GM23338 (cell line): ENCODE measurements at regions not wholly inside any gene's neighbourhood (a gene's known extent, or its start where the extent isn't known, plus 50 kb on each side); places are given as distances from the start of the nearest gene placed in this dataset.

ENCODE experiments used
- ATAC-seq: fragments of 200-7000 bp; cut with Tn5 transposase; 3 replicates; pipeline ENCODE4 v1.9.1; 2020
- DNase-seq: peaks from one replicate; pipeline ENCODE4 v3.0.0-alpha.2; 2015; ENCODE audit warnings: low spot score
- H2AFZ ChIP-seq: fragments of 200-600 bp; sonication (generic); 2 replicates; pipeline ENCODE4 v1.8.0; 2016; ENCODE audit warnings: antibody characterized with exemption, mild to moderate bottlenecking, moderate library complexity
- H3F3A ChIP-seq: fragments of 200-600 bp; sonication (generic); replicated peaks from 2 replicates; pipeline ENCODE4 v1.8.0; 2017; ENCODE audit warnings: antibody characterized with exemption, mixed run types, low read depth
- H3K27ac ChIP-seq: fragments of 200-600 bp; sonication (generic); 2 replicates; pipeline ENCODE4 v1.6.1; 2016; ENCODE audit warnings: low read depth
- H3K27me3 ChIP-seq: fragments of 200-600 bp; sonication (generic); 2 replicates; pipeline ENCODE4 v1.8.0; 2016; ENCODE audit warnings: mild to moderate bottlenecking, mixed run types, moderate library complexity; ENCODE audit not compliant: insufficient read depth
- H3K36me3 ChIP-seq: fragments of 200-600 bp; sonication (generic); 2 replicates; pipeline ENCODE4 v1.8.0; 2016; ENCODE audit warnings: mild to moderate bottlenecking; ENCODE audit not compliant: insufficient read depth
- H3K4me1 ChIP-seq: fragments of 200-600 bp; sonication (generic); 2 replicates; pipeline ENCODE4 v1.8.0; 2016; ENCODE audit warnings: mild to moderate bottlenecking, moderate library complexity; ENCODE audit not compliant: insufficient read depth
- H3K4me2 ChIP-seq: fragments of 200-600 bp; sonication (generic); 2 replicates; pipeline ENCODE4 v1.7.1; 2017; ENCODE audit warnings: mixed run types
- H3K4me3 ChIP-seq: fragments of 200-600 bp; sonication (generic); 2 replicates; pipeline ENCODE4 v1.6.1; 2016; ENCODE audit warnings: mixed run types
- H3K79me2 ChIP-seq: fragments of 200-600 bp; sonication (generic); replicated peaks from 2 replicates; pipeline ENCODE4 v1.8.0; 2017; ENCODE audit warnings: mild to moderate bottlenecking; ENCODE audit not compliant: insufficient read depth
- H3K9me2 ChIP-seq: fragments of 200-600 bp; sonication (generic); 2 replicates; pipeline ENCODE4 v1.8.0; 2017; ENCODE audit not compliant: insufficient read depth
- H4K20me1 ChIP-seq: fragments of 200-600 bp; sonication (generic); replicated peaks from 2 replicates; pipeline ENCODE4 v1.8.0; 2017; ENCODE audit warnings: mild to moderate bottlenecking; ENCODE audit not compliant: insufficient read depth
- H3K27ac Mint-ChIP-seq: 2 replicates; pipeline ENCODE4 v1.8.0; 2020; ENCODE audit warnings: inconsistent platforms, mild to moderate bottlenecking, moderate library complexity, mixed read lengths
- H3K27me3 Mint-ChIP-seq: 3 replicates; pipeline ENCODE4 v1.8.0; 2022; ENCODE audit warnings: low read depth, mild to moderate bottlenecking, moderate library complexity, mixed read lengths, inconsistent platforms; ENCODE audit not compliant: insufficient read depth, poor library complexity
- H3K36me3 Mint-ChIP-seq: 3 replicates; pipeline ENCODE4 v1.8.0; 2021; ENCODE audit warnings: low read depth, mild to moderate bottlenecking, inconsistent platforms, moderate library complexity, mixed read lengths
- H3K4me1 Mint-ChIP-seq: 3 replicates; pipeline ENCODE4 v1.8.0; 2020; ENCODE audit warnings: mild to moderate bottlenecking, inconsistent platforms, mixed read lengths
- H3K4me3 Mint-ChIP-seq: 3 replicates; pipeline ENCODE4 v1.8.0; 2021; ENCODE audit warnings: moderate library complexity, mild to moderate bottlenecking, inconsistent platforms, mixed read lengths
- H3K9me3 Mint-ChIP-seq: 3 replicates; pipeline ENCODE4 v1.8.0; 2020; ENCODE audit warnings: moderate library complexity, mild to moderate bottlenecking, inconsistent platforms, mixed read lengths
- EZH2 ChIP-seq: fragments of 200-600 bp; sonication (generic); IDR thresholded peaks from one replicate; pipeline ENCODE4 v1.8.0; 2017; ENCODE audit warnings: antibody characterized with exemption, mild to moderate bottlenecking, low read depth; ENCODE audit not compliant: unreplicated experiment
- EZH2phosphoT487 ChIP-seq: fragments of 200-600 bp; sonication (generic); IDR thresholded peaks from one replicate; pipeline ENCODE4 v1.8.1; 2018; ENCODE audit warnings: antibody characterized with exemption; ENCODE audit not compliant: unreplicated experiment
- POLR2AphosphoS5 ChIP-seq: IDR thresholded peaks from 2 replicates; pipeline ENCODE4 v1.6.1; 2016; ENCODE audit warnings: antibody characterized with exemption, low read depth
- REST ChIP-seq: IDR thresholded peaks from one replicate; pipeline ENCODE4 v1.6.1; 2018; ENCODE audit warnings: antibody characterized with exemption; ENCODE audit not compliant: unreplicated experiment
- STAT1 ChIP-seq: IDR thresholded peaks from one replicate; pipeline ENCODE4 v1.6.1; 2016; ENCODE audit warnings: antibody characterized with exemption; ENCODE audit not compliant: unreplicated experiment
- ZNF331 ChIP-seq: fragments of 250-450 bp; sonication (Bioruptor Pico); IDR thresholded peaks from 2 replicates; pipeline ENCODE4 v1.5.0; 2020; ENCODE audit warnings: low read depth, mild to moderate bottlenecking, moderate library complexity
- TF ChIP-seq, protein P1 (sequence below): fragments of 250-450 bp; sonication (Bioruptor Pico); IDR thresholded peaks from 2 replicates; pipeline ENCODE4 v1.5.0; 2020; ENCODE audit warnings: mild to moderate bottlenecking, moderate library complexity
- TF ChIP-seq, protein P2 (sequence below): IDR thresholded peaks from 2 replicates; pipeline ENCODE4 v1.6.1; 2016; ENCODE audit warnings: antibody characterized with exemption

GRCh38 chr1:172811694-172812093 is 152.8 kb downstream of the FASLG start (continued):
- TF ChIP-seq, protein P1, sequence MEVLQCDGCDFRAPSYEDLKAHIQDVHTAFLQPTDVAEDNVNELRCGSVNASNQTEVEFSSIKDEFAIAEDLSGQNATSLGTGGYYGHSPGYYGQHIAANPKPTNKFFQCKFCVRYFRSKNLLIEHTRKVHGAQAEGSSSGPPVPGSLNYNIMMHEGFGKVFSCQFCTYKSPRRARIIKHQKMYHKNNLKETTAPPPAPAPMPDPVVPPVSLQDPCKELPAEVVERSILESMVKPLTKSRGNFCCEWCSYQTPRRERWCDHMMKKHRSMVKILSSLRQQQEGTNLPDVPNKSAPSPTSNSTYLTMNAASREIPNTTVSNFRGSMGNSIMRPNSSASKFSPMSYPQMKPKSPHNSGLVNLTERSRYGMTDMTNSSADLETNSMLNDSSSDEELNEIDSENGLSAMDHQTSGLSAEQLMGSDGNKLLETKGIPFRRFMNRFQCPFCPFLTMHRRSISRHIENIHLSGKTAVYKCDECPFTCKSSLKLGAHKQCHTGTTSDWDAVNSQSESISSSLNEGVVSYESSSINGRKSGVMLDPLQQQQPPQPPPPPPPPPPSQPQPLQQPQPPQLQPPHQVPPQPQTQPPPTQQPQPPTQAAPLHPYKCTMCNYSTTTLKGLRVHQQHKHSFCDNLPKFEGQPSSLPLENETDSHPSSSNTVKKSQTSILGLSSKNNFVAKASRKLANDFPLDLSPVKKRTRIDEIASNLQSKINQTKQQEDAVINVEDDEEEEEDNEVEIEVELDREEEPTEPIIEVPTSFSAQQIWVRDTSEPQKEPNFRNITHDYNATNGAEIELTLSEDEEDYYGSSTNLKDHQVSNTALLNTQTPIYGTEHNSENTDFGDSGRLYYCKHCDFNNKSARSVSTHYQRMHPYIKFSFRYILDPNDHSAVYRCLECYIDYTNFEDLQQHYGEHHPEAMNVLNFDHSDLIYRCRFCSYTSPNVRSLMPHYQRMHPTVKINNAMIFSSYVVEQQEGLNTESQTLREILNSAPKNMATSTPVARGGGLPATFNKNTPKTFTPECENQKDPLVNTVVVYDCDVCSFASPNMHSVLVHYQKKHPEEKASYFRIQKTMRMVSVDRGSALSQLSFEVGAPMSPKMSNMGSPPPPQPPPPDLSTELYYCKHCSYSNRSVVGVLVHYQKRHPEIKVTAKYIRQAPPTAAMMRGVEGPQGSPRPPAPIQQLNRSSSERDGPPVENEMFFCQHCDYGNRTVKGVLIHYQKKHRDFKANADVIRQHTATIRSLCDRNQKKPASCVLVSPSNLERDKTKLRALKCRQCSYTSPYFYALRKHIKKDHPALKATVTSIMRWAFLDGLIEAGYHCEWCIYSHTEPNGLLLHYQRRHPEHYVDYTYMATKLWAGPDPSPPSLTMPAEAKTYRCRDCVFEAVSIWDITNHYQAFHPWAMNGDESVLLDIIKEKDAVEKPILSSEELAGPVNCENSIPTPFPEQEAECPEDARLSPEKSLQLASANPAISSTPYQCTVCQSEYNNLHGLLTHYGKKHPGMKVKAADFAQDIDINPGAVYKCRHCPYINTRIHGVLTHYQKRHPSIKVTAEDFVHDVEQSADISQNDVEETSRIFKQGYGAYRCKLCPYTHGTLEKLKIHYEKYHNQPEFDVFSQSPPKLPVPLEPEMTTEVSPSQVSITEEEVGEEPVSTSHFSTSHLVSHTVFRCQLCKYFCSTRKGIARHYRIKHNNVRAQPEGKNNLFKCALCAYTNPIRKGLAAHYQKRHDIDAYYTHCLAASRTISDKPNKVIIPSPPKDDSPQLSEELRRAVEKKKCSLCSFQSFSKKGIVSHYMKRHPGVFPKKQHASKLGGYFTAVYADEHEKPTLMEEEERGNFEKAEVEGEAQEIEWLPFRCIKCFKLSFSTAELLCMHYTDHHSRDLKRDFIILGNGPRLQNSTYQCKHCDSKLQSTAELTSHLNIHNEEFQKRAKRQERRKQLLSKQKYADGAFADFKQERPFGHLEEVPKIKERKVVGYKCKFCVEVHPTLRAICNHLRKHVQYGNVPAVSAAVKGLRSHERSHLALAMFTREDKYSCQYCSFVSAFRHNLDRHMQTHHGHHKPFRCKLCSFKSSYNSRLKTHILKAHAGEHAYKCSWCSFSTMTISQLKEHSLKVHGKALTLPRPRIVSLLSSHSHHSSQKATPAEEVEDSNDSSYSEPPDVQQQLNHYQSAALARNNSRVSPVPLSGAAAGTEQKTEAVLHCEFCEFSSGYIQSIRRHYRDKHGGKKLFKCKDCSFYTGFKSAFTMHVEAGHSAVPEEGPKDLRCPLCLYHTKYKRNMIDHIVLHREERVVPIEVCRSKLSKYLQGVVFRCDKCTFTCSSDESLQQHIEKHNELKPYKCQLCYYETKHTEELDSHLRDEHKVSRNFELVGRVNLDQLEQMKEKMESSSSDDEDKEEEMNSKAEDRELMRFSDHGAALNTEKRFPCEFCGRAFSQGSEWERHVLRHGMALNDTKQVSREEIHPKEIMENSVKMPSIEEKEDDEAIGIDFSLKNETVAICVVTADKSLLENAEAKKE = no peak

DNA sequence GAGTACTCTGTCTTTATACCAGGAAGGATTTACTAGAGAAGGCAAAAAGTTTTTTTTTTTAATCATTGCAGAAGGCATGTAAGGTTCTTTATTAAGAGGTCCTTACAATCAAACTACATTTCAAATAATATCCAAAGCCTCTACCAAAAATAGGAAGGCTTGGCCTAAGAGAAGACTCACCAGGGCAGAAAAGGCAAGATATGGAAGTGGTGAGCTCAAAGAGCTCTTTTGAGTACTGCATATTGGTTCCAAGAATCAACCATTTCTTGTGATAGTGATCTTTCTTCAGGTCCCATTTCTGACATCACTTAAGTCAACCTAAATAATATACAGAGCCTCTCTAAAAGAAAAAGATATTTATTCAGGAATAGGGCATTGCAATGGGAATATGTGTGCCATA is 153.2 kb downstream of the FASLG start:
- DNase-seq (no peak), ATAC-seq (no peak)
- Mint-ChIP-seq H3K9me3 (peaks cover 37% of the 10 kb centered on the region), H3K27me3 (peaks cover 3% of the 10 kb centered on the region), H3K4me3 (no peak overlapping the region), H3K36me3 (peaks cover 21% of the 10 kb centered on the region), H3K27ac (no peak overlapping the region), H3K4me1 (no peaks in the 10 kb centered on the region)
- Histone ChIP-seq H3K79me2 (no peaks in the 10 kb centered on the region), H3F3A (no peaks in the 10 kb centered on the region), H2AFZ (no peak overlapping the region), H3K27ac (no peak overlapping the region), H3K4me1 (no peaks in the 10 kb centered on the region), H4K20me1 (no peaks in the 10 kb centered on the region), H3K27me3 (no peaks in the 10 kb centered on the region), H3K9me2 (0 out of 2 replicates have a peak, but pooled peaks cover 3% of the 10 kb centered on the region), H3K36me3 (no peaks in the 10 kb centered on the region), H3K4me3 (no peak overlapping the region), H3K4me2 (no peak overlapping the region)
- TF ChIP-seq EZH2 = no peak

- H3K27ac ChIP-seq = no peak overlapping the region
- H3K4me1 Mint-ChIP-seq = no peaks in the 10 kb centered on the region
- DNase-seq (no peak), ATAC-seq (no peak)
- no peak overlapping the region for H3K4me3 Mint-ChIP-seq
- no peaks in the 10 kb centered on the region for H3K4me1 ChIP-seq
- no peaks in the 10 kb centered on the region for H3K36me3 ChIP-seq
- H3K27ac Mint-ChIP-seq = no peak overlapping the region
- H3K79me2 ChIP-seq = no peaks in the 10 kb centered on the region
- peaks cover 32% of the 10 kb centered on the region for H3K9me3 Mint-ChIP-seq
- H3K27me3 ChIP-seq = no peaks in the 10 kb centered on the region
- peaks cover 3% of the 10 kb centered on the region for H3K27me3 Mint-ChIP-seq
- no peaks in the 10 kb centered on the region for H4K20me1 ChIP-seq
- H3F3A ChIP-seq = no peaks in the 10 kb centered on the region
- no peak overlapping the region for H3K4me3 ChIP-seq
- H3K36me3 Mint-ChIP-seq = peaks cover 21% of the 10 kb centered on the region
- no peak overlapping the region for H3K4me2 ChIP-seq
- no peak overlapping the region for H2AFZ ChIP-seq
- 0 out of 2 replicates have a peak, but pooled peaks cover 3% of the 10 kb centered on the region for H3K9me2 ChIP-seq
- TF ChIP-seq ZNF331 (CRISPR knock-in tag) = no peak
- TF ChIP-seq POLR2AphosphoS5 = no peak
- TF ChIP-seq, protein P2, sequence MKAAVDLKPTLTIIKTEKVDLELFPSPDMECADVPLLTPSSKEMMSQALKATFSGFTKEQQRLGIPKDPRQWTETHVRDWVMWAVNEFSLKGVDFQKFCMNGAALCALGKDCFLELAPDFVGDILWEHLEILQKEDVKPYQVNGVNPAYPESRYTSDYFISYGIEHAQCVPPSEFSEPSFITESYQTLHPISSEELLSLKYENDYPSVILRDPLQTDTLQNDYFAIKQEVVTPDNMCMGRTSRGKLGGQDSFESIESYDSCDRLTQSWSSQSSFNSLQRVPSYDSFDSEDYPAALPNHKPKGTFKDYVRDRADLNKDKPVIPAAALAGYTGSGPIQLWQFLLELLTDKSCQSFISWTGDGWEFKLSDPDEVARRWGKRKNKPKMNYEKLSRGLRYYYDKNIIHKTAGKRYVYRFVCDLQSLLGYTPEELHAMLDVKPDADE = no peak
- no peak for TF ChIP-seq EZH2
- no peak for TF ChIP-seq STAT1
- no peak for TF ChIP-seq EZH2phosphoT487
- no peak for TF ChIP-seq REST
Observed at GRCh38 chr1:172813330-172813729, 154.4 kb downstream of the FASLG start.
